ENCODE measurements at regions not wholly inside any gene's neighbourhood (a gene's known extent, or its start where the extent isn't known, plus 50 kb on each side); places are given as distances from the start of the nearest gene placed in this dataset.

- no peak for TF ChIP-seq YY1 (IDR thresholded peaks at IDR 0.05; ENCODE audit: insufficient read depth, insufficient read length)
- TF ChIP-seq ZNF274 (IDR thresholded peaks at IDR 0.05; ENCODE audit: low read depth, low read length): no peak
Observed at GRCh38 chr4:123568936-123569335, 172.3 kb downstream of the SPRY1 start.

Measured in NT2/D1 (cell line).